Mucosa of descending colon (tissue), 3 donors: ENCODE measurements at regions not wholly inside any gene's neighbourhood (a gene's known extent, or its start where the extent isn't known, plus 50 kb on each side); places are given as distances from the start of the nearest gene placed in this dataset.
"Not testable (repeated sequence)": the region's sequence is repeated elsewhere in the genome, so short reads cannot be mapped to it uniquely, and the experiment has no call there.

ENCODE experiments used
- ATAC-seq: fragments of 200-7000 bp; cut with Tn5 transposase; one replicate; pipeline ENCODE4 v1.9.1; 2020; ENCODE audit warnings: mild to moderate bottlenecking, moderate library complexity
- DNase-seq, 3 donors: peaks; one replicate each; pipeline ENCODE4 v3.0.0-alpha.2; 2020
- H3K36me3 ChIP-seq: fragments of 200-600 bp; one replicate; pipeline ENCODE4 v1.8.0; 2021; ENCODE audit warnings: low read depth, mild to moderate bottlenecking
- H3K4me1 ChIP-seq: fragments of 200-600 bp; one replicate; pipeline ENCODE4 v1.8.0; 2021; ENCODE audit warnings: low read depth, mild to moderate bottlenecking
- H3K4me3 ChIP-seq: fragments of 200-600 bp; one replicate; pipeline ENCODE4 v1.8.0; 2021; ENCODE audit warnings: mild to moderate bottlenecking
- H3K9me3 ChIP-seq: fragments of 200-600 bp; one replicate; pipeline ENCODE4 v1.8.0; 2021; ENCODE audit warnings: mild to moderate bottlenecking
- intact Hi-C, 2 donors: fragments of 100-400 bp; cut with DNase I in 1 of 2; cut with micrococcal nuclease in 1 of 2; formaldehyde crosslinking; loops; one replicate each; pipeline versions ENCODE4 v1.11.0 to v1.11.1; 2022; cut with DNase I, micrococcal nuclease
- TF ChIP-seq, protein P1 (sequence below): fragments of 200-600 bp; IDR thresholded peaks from one replicate; pipeline ENCODE4 v1.8.0; 2022; ENCODE audit warnings: antibody characterized with exemption, mild to moderate bottlenecking
- donor health status: DM: no; HTN: no; CAD: no; lungs with moderate emphysema.
- donor health status: DM: no; HTN: no; CAD: no.
- donor health status: DM: no; HTN: yes; CAD: no.

DNA sequence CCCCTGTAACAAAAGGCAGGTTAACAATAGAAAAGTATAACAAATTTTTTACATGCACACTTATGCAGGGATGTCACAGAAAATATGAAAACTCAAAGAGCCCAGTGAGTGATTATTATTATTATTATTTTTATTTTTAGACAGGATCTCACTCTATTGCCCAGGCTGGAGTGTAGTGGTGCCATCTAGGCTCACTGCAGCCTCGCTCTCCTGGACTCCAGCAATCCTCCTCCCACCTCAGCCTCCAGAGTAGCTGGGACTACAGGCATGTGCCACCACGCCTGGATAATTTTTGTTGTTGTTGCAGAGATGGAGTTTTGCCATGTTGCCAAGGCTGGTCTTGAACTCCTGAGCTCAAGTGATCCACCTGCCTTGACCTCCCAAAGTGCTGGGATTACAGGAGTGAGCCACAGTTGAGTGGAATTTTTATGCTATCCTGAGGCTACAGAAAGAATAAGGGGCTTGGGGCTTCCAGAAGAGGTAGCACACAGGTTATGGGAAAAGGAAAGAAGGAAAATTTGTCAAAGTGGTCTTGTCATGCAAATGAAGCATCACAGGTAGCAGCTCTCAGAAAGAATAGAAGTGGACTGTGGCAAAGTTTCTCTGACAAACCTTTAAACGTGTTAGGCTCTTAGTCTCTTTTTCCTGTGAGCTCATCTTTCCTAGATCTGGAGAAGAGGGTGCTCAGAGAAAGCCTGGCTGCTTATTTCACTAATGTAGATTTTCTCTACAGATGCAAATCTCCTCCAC lies 87.7 kb upstream of the LSM14A start:
- Histone ChIP-seq H3K4me3 (no peak overlapping the region), H3K9me3 (no peaks in the 10 kb centered on the region), H3K36me3 (no peaks in the 10 kb centered on the region), H3K4me1 (no peaks in the 10 kb centered on the region)
- TF ChIP-seq, protein P1, sequence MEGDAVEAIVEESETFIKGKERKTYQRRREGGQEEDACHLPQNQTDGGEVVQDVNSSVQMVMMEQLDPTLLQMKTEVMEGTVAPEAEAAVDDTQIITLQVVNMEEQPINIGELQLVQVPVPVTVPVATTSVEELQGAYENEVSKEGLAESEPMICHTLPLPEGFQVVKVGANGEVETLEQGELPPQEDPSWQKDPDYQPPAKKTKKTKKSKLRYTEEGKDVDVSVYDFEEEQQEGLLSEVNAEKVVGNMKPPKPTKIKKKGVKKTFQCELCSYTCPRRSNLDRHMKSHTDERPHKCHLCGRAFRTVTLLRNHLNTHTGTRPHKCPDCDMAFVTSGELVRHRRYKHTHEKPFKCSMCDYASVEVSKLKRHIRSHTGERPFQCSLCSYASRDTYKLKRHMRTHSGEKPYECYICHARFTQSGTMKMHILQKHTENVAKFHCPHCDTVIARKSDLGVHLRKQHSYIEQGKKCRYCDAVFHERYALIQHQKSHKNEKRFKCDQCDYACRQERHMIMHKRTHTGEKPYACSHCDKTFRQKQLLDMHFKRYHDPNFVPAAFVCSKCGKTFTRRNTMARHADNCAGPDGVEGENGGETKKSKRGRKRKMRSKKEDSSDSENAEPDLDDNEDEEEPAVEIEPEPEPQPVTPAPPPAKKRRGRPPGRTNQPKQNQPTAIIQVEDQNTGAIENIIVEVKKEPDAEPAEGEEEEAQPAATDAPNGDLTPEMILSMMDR, result no peak
- no peak for ATAC-seq
- intact Hi-C loops, result no loop called here
- no peak for DNase-seq

DNA sequence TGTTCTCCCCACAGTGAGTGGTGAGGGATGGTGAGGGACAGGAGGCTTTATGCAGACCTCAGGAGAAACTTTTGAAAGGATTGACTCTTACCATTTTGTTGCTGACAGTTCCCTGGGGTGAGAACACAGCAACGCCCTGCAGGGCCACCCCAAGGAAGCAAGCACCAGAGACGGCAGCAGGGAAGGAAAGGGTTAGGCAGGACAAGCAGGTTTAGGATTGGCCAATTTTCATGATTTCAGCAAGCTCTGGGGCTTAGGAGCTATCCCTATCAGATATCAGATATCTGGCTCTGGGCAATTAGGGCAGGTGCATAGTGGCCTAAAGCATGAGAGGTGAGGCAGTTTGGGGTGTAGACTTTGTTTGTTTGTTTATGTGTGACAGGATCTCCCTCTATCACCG lies 87.0 kb upstream of the LSM14A start:
- H3K36me3 ChIP-seq, result no peaks in the 10 kb centered on the region
- no peak for ATAC-seq
- TF ChIP-seq, protein P1, result no peak
- no peaks in the 10 kb centered on the region for H3K4me1 ChIP-seq
- intact Hi-C loops, result no loop called here
- no peak overlapping the region for H3K4me3 ChIP-seq
- H3K9me3 ChIP-seq, result no peaks in the 10 kb centered on the region
- no peak for DNase-seq

DNA sequence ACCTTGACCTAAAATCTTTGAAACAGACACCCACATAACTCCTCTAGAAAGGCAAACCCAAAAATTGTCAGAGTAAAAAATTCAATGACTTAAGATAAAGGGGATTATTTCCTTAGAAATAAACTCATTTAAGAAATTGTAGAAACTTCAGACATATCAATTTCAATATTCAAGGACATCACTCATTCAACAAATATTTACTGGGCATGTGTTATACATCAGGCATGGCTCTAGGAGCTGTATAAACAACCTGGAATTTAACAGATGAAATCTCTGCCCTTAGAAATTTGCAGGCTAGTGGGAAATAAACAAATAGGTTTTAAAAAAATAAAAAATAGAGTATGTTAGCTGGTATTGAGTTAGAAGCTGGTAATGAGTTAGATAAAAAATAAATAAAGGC lies 84.0 kb upstream of the LSM14A start:
- Histone ChIP-seq H3K36me3 (no peaks in the 10 kb centered on the region), H3K4me1 (no peaks in the 10 kb centered on the region), H3K9me3 (no peaks in the 10 kb centered on the region), H3K4me3 (no peak overlapping the region)
- DNase-seq (no peak), ATAC-seq (no peak)
- intact Hi-C loops, result no loop called here
- TF ChIP-seq, protein P1, result no peak

DNA sequence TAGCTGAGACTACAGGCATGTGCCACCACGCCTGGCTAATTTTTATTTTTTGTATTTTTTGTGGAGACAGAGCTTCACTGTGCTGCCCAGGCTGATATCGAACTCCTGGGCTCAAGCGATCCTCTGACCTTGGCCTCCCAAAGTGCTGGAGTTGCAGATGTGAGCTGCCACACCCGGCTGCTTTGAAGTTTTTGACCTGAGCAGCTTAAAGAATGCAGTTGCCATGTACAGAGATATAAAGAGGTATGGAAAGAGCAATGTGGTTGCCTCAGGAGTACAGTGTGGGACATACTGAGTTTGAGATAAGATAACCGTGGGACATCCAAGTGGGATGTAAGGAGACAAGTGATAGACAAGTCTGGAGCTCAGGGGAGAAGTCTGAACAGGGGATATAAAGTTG lies 82.7 kb upstream of the LSM14A start:
- H3K9me3 ChIP-seq, result no peaks in the 10 kb centered on the region
- TF ChIP-seq, protein P1, result no peak
- no peak overlapping the region for H3K4me3 ChIP-seq
- intact Hi-C loops, result no loop called here
- ATAC-seq, result no peak
- no peaks in the 10 kb centered on the region for H3K4me1 ChIP-seq
- no peak for DNase-seq
- H3K36me3 ChIP-seq, result no peaks in the 10 kb centered on the region

DNA sequence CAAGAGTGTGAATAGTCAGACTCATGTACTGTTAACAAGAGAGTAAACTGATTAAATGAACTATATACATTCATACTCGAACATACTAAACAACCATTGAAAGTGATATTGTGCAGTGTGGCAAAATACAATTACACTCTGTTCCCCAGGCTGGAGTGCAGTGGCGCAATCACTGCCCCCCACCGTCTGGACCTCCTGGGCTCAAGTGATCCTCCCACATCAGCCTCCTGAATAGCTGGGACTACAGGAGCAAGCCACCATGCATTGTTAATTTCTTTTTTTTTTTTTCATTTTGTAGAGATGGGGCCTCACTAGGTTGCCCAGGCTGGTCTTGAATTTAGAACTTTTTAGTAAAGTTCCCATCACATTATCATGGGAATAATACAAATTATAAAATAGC lies 77.3 kb upstream of the LSM14A start:
- H3K36me3 ChIP-seq, result no peaks in the 10 kb centered on the region
- intact Hi-C loops, result loop anchor here in 1 of 2 donors (5.0 kb wide), 1 partner anchor 318 kb away; no protein-coding TSS in a partner anchor
- ATAC-seq, result no peak
- H3K4me3 ChIP-seq, result no peak overlapping the region
- TF ChIP-seq, protein P1, result no peak
- H3K4me1 ChIP-seq, result no peaks in the 10 kb centered on the region
- no peaks in the 10 kb centered on the region for H3K9me3 ChIP-seq
- no peak for DNase-seq

DNA sequence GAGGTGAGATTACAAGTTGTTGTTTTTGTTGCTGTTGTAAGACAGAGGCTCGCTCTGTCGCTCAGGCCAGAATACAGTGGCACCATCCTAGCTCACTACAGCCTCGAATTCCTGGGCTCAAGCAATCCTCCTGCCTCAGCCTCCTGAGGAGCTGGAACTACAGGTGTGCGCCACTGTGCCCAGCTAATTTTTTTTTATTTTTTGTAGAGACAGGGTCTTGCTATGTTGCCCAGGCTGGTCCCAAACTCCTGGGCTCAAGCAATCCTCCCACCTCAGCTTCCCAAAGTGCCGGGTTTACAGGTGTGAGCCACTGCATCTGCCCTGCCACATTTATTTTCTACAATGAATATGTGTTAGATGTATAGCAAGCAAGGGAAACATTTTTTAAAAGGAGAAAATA lies 76.9 kb upstream of the LSM14A start:
- not testable (repeated sequence) for H3K4me1 ChIP-seq, DNase-seq, H3K9me3 ChIP-seq, ATAC-seq, H3K4me3 ChIP-seq, H3K36me3 ChIP-seq
- intact Hi-C loops, result loop anchor here in 1 of 2 donors (5.0 kb wide), 1 partner anchor 318 kb away; no protein-coding TSS in a partner anchor
